H1 (cell line): ENCODE measurements at regions not wholly inside any gene's neighbourhood (a gene's known extent, or its start where the extent isn't known, plus 50 kb on each side); places are given as distances from the start of the nearest gene placed in this dataset.
A peak's percentile ranks its signal among the peaks of the same experiment; 100 is the strongest.

Experiments used
- ASH2L ChIP-seq: fragments of 200-600, 300-600 bp; sonication (generic); IDR thresholded peaks from one replicate; pipeline ENCODE4 v1.7.1; 2017; ENCODE audit warnings: low read length
- ATF3 ChIP-seq: IDR thresholded peaks from 2 replicates; pipeline ENCODE4 v1.6.1; 2011; ENCODE audit warnings: low read depth, mild to moderate bottlenecking, low read length; ENCODE audit not compliant: insufficient read depth
- BCL11A ChIP-seq, 2 experiments: IDR thresholded peaks; one replicate each; pipeline ENCODE4 v1.6.1; 2011; ENCODE audit warnings: low read depth in 2 of 2, low read length in 2 of 2, mild to moderate bottlenecking in 2 of 2
- BRCA1 ChIP-seq: IDR thresholded peaks from 2 replicates; pipeline ENCODE4 v1.6.1; 2012; ENCODE audit warnings: low read depth, low read length, improper control_type of control experiment
- CBX8 ChIP-seq: fragments of 300-800, 300-1000 bp; sonication (generic); IDR thresholded peaks from 2 replicates; pipeline ENCODE4 v1.7.1; 2016; ENCODE audit warnings: low read depth, low read length, borderline replicate concordance
- CEBPB ChIP-seq: IDR thresholded peaks from 2 replicates; pipeline ENCODE4 v1.6.1; 2012; ENCODE audit warnings: low read depth, low read length
- CHD1 ChIP-seq: IDR thresholded peaks from 2 replicates; pipeline ENCODE4 v1.6.1; 2012; ENCODE audit warnings: low read depth, low read length, improper control_type of control experiment
- CTBP2 ChIP-seq: IDR thresholded peaks from 2 replicates; pipeline ENCODE4 v1.7.0; 2011; ENCODE audit warnings: borderline replicate concordance, mild to moderate bottlenecking, moderate library complexity, mixed read lengths, low read length; ENCODE audit not compliant: insufficient read depth, insufficient read length
- HDAC2 ChIP-seq, 2 experiments: fragments of 300-600 bp in 1 of 2; sonication (generic) in 1 of 2; IDR thresholded peaks; 2 replicates each; pipeline ENCODE4 v1.6.1; 2011 to 2012; ENCODE audit warnings: low read depth in 2 of 2, low read length in 2 of 2, mild to moderate bottlenecking in 2 of 2, moderate library complexity in 2 of 2, borderline replicate concordance in 1 of 2, inconsistent platforms in 1 of 2
- KDM1A ChIP-seq: fragments of 200-600, 300-600 bp; sonication (generic); IDR thresholded peaks from 2 replicates; pipeline ENCODE4 v1.7.1; 2016; ENCODE audit warnings: mild to moderate bottlenecking, low read length, borderline replicate concordance
- KDM5A ChIP-seq: fragments of 200-600 bp; IDR thresholded peaks from 2 replicates; pipeline ENCODE4 v1.7.1; 2012; ENCODE audit warnings: mild to moderate bottlenecking, low read length, inconsistent platforms, mixed read lengths
- POU5F1 ChIP-seq: IDR thresholded peaks from 2 replicates; pipeline ENCODE4 v1.6.1; 2011; ENCODE audit warnings: low read depth, mild to moderate bottlenecking, low read length, moderate library complexity
- RBBP5 ChIP-seq: IDR thresholded peaks from 2 replicates; pipeline ENCODE4 v1.7.1; 2012; ENCODE audit warnings: low read depth, mild to moderate bottlenecking, inconsistent platforms, low read length, moderate library complexity, borderline replicate concordance
- RNF2 ChIP-seq: fragments of 200-900, 300-1000 bp; sonication (generic); IDR thresholded peaks from 2 replicates; pipeline ENCODE4 v1.7.1; 2016; ENCODE audit warnings: borderline replicate concordance, low read depth, mild to moderate bottlenecking, antibody characterized with exemption, low read length; ENCODE audit not compliant: poor library complexity, severe bottlenecking; ENCODE audit errors: missing control alignments
- SIX5 ChIP-seq: IDR thresholded peaks from 2 replicates; pipeline ENCODE4 v1.6.1; 2011; ENCODE audit warnings: mild to moderate bottlenecking, low read depth, low read length
- SP2 ChIP-seq: IDR thresholded peaks from 2 replicates; pipeline ENCODE4 v1.6.1; 2012; ENCODE audit warnings: mild to moderate bottlenecking, low read length, inconsistent platforms
- SP4 ChIP-seq: IDR thresholded peaks from 2 replicates; pipeline ENCODE4 v1.6.1; 2012; ENCODE audit warnings: low read length, inconsistent platforms
- SRF ChIP-seq: IDR thresholded peaks from 2 replicates; pipeline ENCODE4 v1.6.1; 2011; ENCODE audit warnings: mild to moderate bottlenecking, low read depth, low read length, moderate library complexity
- SUZ12 ChIP-seq: fragments of 200-600 bp; sonication (generic); IDR thresholded peaks from 2 replicates; pipeline ENCODE4 v1.6.1; 2012; ENCODE audit warnings: mild to moderate bottlenecking, inconsistent platforms, low read length, moderate library complexity, mixed read lengths
- TAF7 ChIP-seq: optimal IDR thresholded peaks from 2 replicates; pipeline ENCODE3; 2011; ENCODE audit warnings: low read depth, mild to moderate bottlenecking, inconsistent platforms, low read length, moderate library complexity, borderline replicate concordance
- TEAD4 ChIP-seq: IDR thresholded peaks from 2 replicates; pipeline ENCODE4 v1.6.1; 2012; ENCODE audit warnings: low read depth, low read length, inconsistent platforms, mixed read lengths
- YY1 ChIP-seq: IDR thresholded peaks from 2 replicates; pipeline ENCODE4 v1.6.1; 2011; ENCODE audit warnings: low read depth, mild to moderate bottlenecking, low read length
- TF ChIP-seq, protein P1 (sequence below): IDR thresholded peaks from 2 replicates; pipeline ENCODE4 v1.6.1; 2012; ENCODE audit warnings: low read length, inconsistent platforms

- TF ChIP-seq TAF7 (peak; percentile 41), BRCA1 (no peak), SIX5 (no peak), ASH2L (no peak), POU5F1 (no peak), KDM5A (no peak), CBX8 (no peak), RBBP5 (no peak), CHD1 (no peak), SP4 (no peak), HDAC2 (IDR thresholded peaks at IDR 0.05; ENCODE audit: borderline replicate concordance in 1 of 2, low read depth in 2 of 2, low read length in 2 of 2) (no peak), CTBP2 (no peak), SRF (no peak), BCL11A (IDR thresholded peaks at IDR 0.05; ENCODE audit: low read depth in 2 of 2, low read length in 2 of 2) (no peak), SUZ12 (no peak), KDM1A (no peak), ATF3 (no peak), YY1 (0 out of 2 replicates have a peak, but pooled peaks have one; percentile 65), SP2 (no peak), RNF2 (no peak), TEAD4 (no peak), CEBPB (no peak)
- TF ChIP-seq, protein P1, sequence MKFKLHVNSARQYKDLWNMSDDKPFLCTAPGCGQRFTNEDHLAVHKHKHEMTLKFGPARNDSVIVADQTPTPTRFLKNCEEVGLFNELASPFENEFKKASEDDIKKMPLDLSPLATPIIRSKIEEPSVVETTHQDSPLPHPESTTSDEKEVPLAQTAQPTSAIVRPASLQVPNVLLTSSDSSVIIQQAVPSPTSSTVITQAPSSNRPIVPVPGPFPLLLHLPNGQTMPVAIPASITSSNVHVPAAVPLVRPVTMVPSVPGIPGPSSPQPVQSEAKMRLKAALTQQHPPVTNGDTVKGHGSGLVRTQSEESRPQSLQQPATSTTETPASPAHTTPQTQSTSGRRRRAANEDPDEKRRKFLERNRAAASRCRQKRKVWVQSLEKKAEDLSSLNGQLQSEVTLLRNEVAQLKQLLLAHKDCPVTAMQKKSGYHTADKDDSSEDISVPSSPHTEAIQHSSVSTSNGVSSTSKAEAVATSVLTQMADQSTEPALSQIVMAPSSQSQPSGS: no peak
These were observed 56.4 kb upstream of the ARRDC4 start (continued) for GRCh38 chr15:97903971-97904572.
